H1 (cell line): ENCODE measurements at regions not wholly inside any gene's neighbourhood (a gene's known extent, or its start where the extent isn't known, plus 50 kb on each side); places are given as distances from the start of the nearest gene placed in this dataset.
A peak's percentile ranks its signal among the peaks of the same experiment; 100 is the strongest.

Source experiments
- CTCF ChIA-PET: fragments of 300-600 bp; sonication (Branson Sonifier 250); formaldehyde crosslinking; loops from one replicate; lab custom pipeline; 2021; ENCODE audit not compliant: partially characterized antibody; lab: Charles Lee
- POLR2A ChIA-PET: fragments of 300-600 bp; sonication (Branson Sonifier 250); formaldehyde crosslinking; loops from one replicate; lab custom pipeline; 2021; ENCODE audit warnings: inconsistent platforms; ENCODE audit not compliant: partially characterized antibody; lab: Charles Lee
- DNase-seq, 2 experiments: peaks; one replicate each; pipeline versions ENCODE4 v3.0.0 to v3.0.0-alpha.2; 2010 to 2022; ENCODE audit warnings: low spot score in 2 of 2, low read depth in 1 of 2, mixed read lengths in 1 of 2
- FAIRE-seq: peaks from 2 replicates; lab custom pipeline; 2011; peaks lifted over from hg19 to GRCh38; lab: Jason Lieb, UNC
- H2AFZ ChIP-seq: 2 replicates; pipeline ENCODE4 v1.8.1; 2012; ENCODE audit warnings: low read length, inconsistent platforms
- H2AK5ac ChIP-seq: 2 replicates; pipeline ENCODE4 v1.6.1; 2013; ENCODE audit warnings: low read depth, low read length
- H2BK120ac ChIP-seq: replicated peaks from 2 replicates; pipeline ENCODE3; 2013; ENCODE audit warnings: low read depth, low read length, inconsistent platforms
- H2BK12ac ChIP-seq: 2 replicates; pipeline ENCODE4 v1.6.1; 2013; ENCODE audit warnings: low read depth, low read length
- H2BK15ac ChIP-seq: 2 replicates; pipeline ENCODE4 v1.6.1; 2013; ENCODE audit warnings: low read length
- H2BK20ac ChIP-seq: 2 replicates; pipeline ENCODE4 v1.6.1; 2013; ENCODE audit warnings: low read length
- H2BK5ac ChIP-seq: 2 replicates; pipeline ENCODE4 v1.6.1; 2013; ENCODE audit warnings: low read depth, low read length
- H3K14ac ChIP-seq: 2 replicates; pipeline ENCODE4 v1.6.1; 2013; ENCODE audit warnings: inconsistent platforms; ENCODE audit not compliant: insufficient read length
- H3K18ac ChIP-seq: 2 replicates; pipeline ENCODE4 v1.6.1; 2013; ENCODE audit warnings: low read length; ENCODE audit errors: extremely low read depth
- H3K23ac ChIP-seq: 2 replicates; pipeline ENCODE4 v1.6.1; 2013; ENCODE audit warnings: inconsistent platforms; ENCODE audit not compliant: insufficient read length
- H3K23me2 ChIP-seq: 2 replicates; pipeline ENCODE4 v1.6.1; 2013; ENCODE audit warnings: low read depth, low read length
- H3K27ac ChIP-seq: 2 replicates; pipeline ENCODE4 v1.6.1; 2011; ENCODE audit warnings: low read depth, low read length, inconsistent platforms
- H3K27me3 ChIP-seq, 4 experiments: replicated peaks in 1 of 4; 1 replicate in 1 of 4; 2 replicates in 3 of 4; pipeline versions ENCODE4 v1.6.1 to v1.8.1; 2011 to 2013; ENCODE audit warnings: low read length in 3 of 4, mild to moderate bottlenecking in 3 of 4, inconsistent platforms in 2 of 4, mixed read lengths in 2 of 4, moderate library complexity in 1 of 4; ENCODE audit not compliant: control insufficient read depth in 3 of 4, insufficient read depth in 3 of 4; ENCODE audit errors: extremely low read depth in 1 of 4
- H3K36me3 ChIP-seq, 4 experiments: 2 replicates each; pipeline versions ENCODE4 v1.6.1 to v1.8.1; 2011 to 2013; ENCODE audit warnings: mild to moderate bottlenecking in 4 of 4, low read length in 3 of 4, moderate library complexity in 2 of 4, control low read depth in 1 of 4, inconsistent platforms in 1 of 4; ENCODE audit not compliant: insufficient read depth in 4 of 4, control insufficient read depth in 2 of 4
- H3K4ac ChIP-seq: replicated peaks from 2 replicates; pipeline ENCODE3; 2013; ENCODE audit warnings: low read length, low read depth, mixed read lengths, inconsistent platforms; ENCODE audit not compliant: insufficient read length
- H3K4me1 ChIP-seq, 4 experiments: replicated peaks in 1 of 4; 1 replicate in 1 of 4; 2 replicates in 3 of 4; pipeline versions ENCODE4 v1.6.1 to v1.8.1; 2011 to 2013; ENCODE audit warnings: low read length in 3 of 4, inconsistent platforms in 2 of 4, mixed read lengths in 1 of 4; ENCODE audit not compliant: insufficient read depth in 4 of 4, control insufficient read depth in 3 of 4
- H3K4me2 ChIP-seq, 2 experiments: 2 replicates each; pipeline versions ENCODE4 v1.6.1 to v1.8.1; 2011 to 2013; ENCODE audit warnings: low read depth in 2 of 2, low read length in 2 of 2, control low read depth in 1 of 2, inconsistent platforms in 1 of 2, mild to moderate bottlenecking in 1 of 2; ENCODE audit not compliant: insufficient read depth in 1 of 2
- H3K4me3 ChIP-seq, 4 experiments: fragments of 200-600, 300-600 bp in 1 of 4; sonication (generic), shearing (Covaris generic), sonication (Bioruptor Twin) in 1 of 4; 2 replicates each; pipeline versions ENCODE4 v1.5.1 to v1.8.1; 2011 to 2016; ENCODE audit warnings: low read length in 4 of 4, low read depth in 3 of 4, control low read depth in 2 of 4, inconsistent platforms in 2 of 4, mild to moderate bottlenecking in 2 of 4, mixed read lengths in 1 of 4, moderate library complexity in 1 of 4; ENCODE audit not compliant: insufficient read depth in 2 of 4; ENCODE audit errors: extremely low read depth in 1 of 4
- H3K56ac ChIP-seq: replicated peaks from 2 replicates; pipeline ENCODE3; 2013; ENCODE audit warnings: low read depth, mild to moderate bottlenecking, mixed read lengths, low read length, inconsistent platforms; ENCODE audit not compliant: insufficient read length
- H3K79me1 ChIP-seq: 2 replicates; pipeline ENCODE4 v1.6.1; 2013; ENCODE audit warnings: low read depth, low read length, control low read depth
- H3K79me2 ChIP-seq, 2 experiments: 2 replicates each; pipeline versions ENCODE4 v1.6.1 to v1.8.1; 2012 to 2013; ENCODE audit warnings: low read length in 2 of 2, mild to moderate bottlenecking in 2 of 2, inconsistent platforms in 1 of 2; ENCODE audit not compliant: insufficient read depth in 2 of 2, control insufficient read depth in 1 of 2
- H3K9ac ChIP-seq, 4 experiments: replicated peaks in 1 of 4; 1 replicate in 1 of 4; 2 replicates in 3 of 4; pipeline versions ENCODE4 v1.6.1 to v1.8.1; 2011 to 2013; ENCODE audit warnings: low read depth in 3 of 4, low read length in 3 of 4, control low read depth in 2 of 4, mild to moderate bottlenecking in 2 of 4, moderate library complexity in 2 of 4, inconsistent platforms in 1 of 4; ENCODE audit errors: extremely low read depth in 1 of 4
- H3K9me3 ChIP-seq, 2 experiments: 2 replicates each; pipeline versions ENCODE4 v1.6.1 to v1.8.1; 2012 to 2013; ENCODE audit warnings: mild to moderate bottlenecking in 2 of 2, moderate library complexity in 2 of 2, control low read depth in 1 of 2, inconsistent platforms in 1 of 2, low read depth in 1 of 2, low read length in 1 of 2, mixed read lengths in 1 of 2; ENCODE audit not compliant: insufficient read depth in 2 of 2
- H4K20me1 ChIP-seq, 2 experiments: replicated peaks in 1 of 2; 2 replicates each; pipeline versions ENCODE3 to v1.8.1; 2011 to 2013; ENCODE audit warnings: inconsistent platforms in 2 of 2, low read length in 2 of 2, mild to moderate bottlenecking in 1 of 2; ENCODE audit not compliant: insufficient read depth in 2 of 2, control insufficient read depth in 1 of 2
- H4K5ac ChIP-seq: 2 replicates; pipeline ENCODE4 v1.6.1; 2013; ENCODE audit warnings: low read length, low read depth, mixed read lengths, inconsistent platforms; ENCODE audit not compliant: insufficient read length
- H4K8ac ChIP-seq: 2 replicates; pipeline ENCODE4 v1.8.0; 2013; ENCODE audit warnings: mild to moderate bottlenecking, moderate library complexity, low read length, inconsistent platforms; ENCODE audit not compliant: insufficient read depth; ENCODE audit errors: extremely low read depth
- H4K91ac ChIP-seq: replicated peaks from 2 replicates; pipeline ENCODE3; 2013; ENCODE audit warnings: low read length, mixed read lengths, inconsistent platforms; ENCODE audit not compliant: insufficient read length
- CEBPB ChIP-seq: IDR thresholded peaks from 2 replicates; pipeline ENCODE4 v1.6.1; 2012; ENCODE audit warnings: low read depth, low read length
- CTCF ChIP-seq, 3 experiments: IDR thresholded peaks; 1 replicate in 2 of 3; 2 replicates in 1 of 3; pipeline versions ENCODE4 v1.5.1 to v1.6.1; 2011; ENCODE audit warnings: low read length in 3 of 3, mild to moderate bottlenecking in 3 of 3, inconsistent platforms in 2 of 3, low read depth in 1 of 3, moderate library complexity in 1 of 3; ENCODE audit not compliant: insufficient read depth in 1 of 3; ENCODE audit errors: control extremely low read depth in 1 of 3
- RAD21 ChIP-seq, 2 experiments: IDR thresholded peaks in 1 of 2; conservative IDR thresholded peaks in 1 of 2; 2 replicates each; pipeline ENCODE4 v1.6.1; 2011; ENCODE audit warnings: low read depth in 2 of 2, low read length in 2 of 2, improper control_type of control experiment in 1 of 2, inconsistent platforms in 1 of 2, mild to moderate bottlenecking in 1 of 2, moderate library complexity in 1 of 2
- SUZ12 ChIP-seq: fragments of 200-600 bp; sonication (generic); IDR thresholded peaks from 2 replicates; pipeline ENCODE4 v1.6.1; 2012; ENCODE audit warnings: mild to moderate bottlenecking, inconsistent platforms, low read length, moderate library complexity, mixed read lengths
- WGBS, 2 experiments: shearing (Covaris generic) in 1 of 2; methylation state at CpG; one replicate each; pipeline versions ENCODE4 v1.1.6 to v1.1.7; 2013 to 2015; ENCODE audit warnings: low lambda C conversion rate in 2 of 2, mixed read lengths in 2 of 2, inconsistent platforms in 1 of 2, low coverage in 1 of 2, missing lambda C conversion rate in 1 of 2; ENCODE audit not compliant: insufficient replicate concordance in 2 of 2, insufficient coverage in 1 of 2, insufficient read length in 1 of 2; ENCODE audit errors: extremely low coverage in 1 of 2, missing lambda C conversion rate in 1 of 2; 5-methylcytosine and 5-hydroxymethylcytosine counted together

- no peak overlapping the region for H3K14ac ChIP-seq
- no peak overlapping the region for H3K18ac ChIP-seq
- H3K23ac ChIP-seq: no peak overlapping the region
- FAIRE-seq: peak; percentile 28
- no peak overlapping the region for H2AK5ac ChIP-seq
- H3K27me3 ChIP-seq: no peaks in the 10 kb centered on the region; a peak in 1 of 7 replicates
- H3K9me3 ChIP-seq: peaks cover 31 to 33% of the 10 kb centered on the region in 2 experiments
- peak in 1 of 2 experiments; percentile 22; a peak in 1 of 4 replicates for TF ChIP-seq RAD21 (IDR thresholded peaks at IDR 0.05 in 1 of 2, conservative IDR thresholded peaks at IDR 0.05 in 1 of 2; ENCODE audit: low read depth in 2 of 2, low read length in 2 of 2)
- TF ChIP-seq SUZ12: no peak
- TF ChIP-seq CEBPB: no peak
- peak; percentile 41 to 73 (median 58); a peak in 3 of 4 replicates for TF ChIP-seq CTCF (IDR thresholded peaks at IDR 0.05; ENCODE audit: control extremely low read depth in 1 of 3, insufficient read depth in 1 of 3, low read depth in 1 of 3, low read length in 3 of 3)
- TF ChIP-seq, all 59 proteins: peak for 2
- H4K5ac ChIP-seq: no peak overlapping the region
- H3K56ac ChIP-seq: no peak overlapping the region
- CTCF ChIA-PET: interaction anchor here (0.6 to 2.3 kb wide), 25 partner anchors 8 to 112 kb away, joined by 3 to 11 read pairs (median 4); no protein-coding TSS in a partner anchor
- H2BK5ac ChIP-seq: no peak overlapping the region
- 67% methylated on average over 2 of the region's 2 CpGs; no CpG with 5 or more reads in 1 of the 2 experiments for WGBS, 2 experiments
- H4K20me1 ChIP-seq: no peaks in the 10 kb centered on the region
- H3K4ac ChIP-seq: no peak overlapping the region
- H2BK12ac ChIP-seq: no peak overlapping the region
- no peak overlapping the region for H3K4me3 ChIP-seq
- H4K91ac ChIP-seq: no peak overlapping the region
- H3K23me2 ChIP-seq: no peaks in the 10 kb centered on the region; the same call in 1 of the 2 replicates
- H3K79me1 ChIP-seq: no peaks in the 10 kb centered on the region
- H3K36me3 ChIP-seq: peaks cover 0 to 9% (median 0%) of the 10 kb centered on the region in 4 experiments; a peak in 2 of 8 replicates
- H3K27ac ChIP-seq: no peak overlapping the region
- H3K4me1 ChIP-seq: no peaks in the 10 kb centered on the region; a peak in 1 of 7 replicates
- H2BK20ac ChIP-seq: no peak overlapping the region
- DNase-seq: no peak
- H2BK120ac ChIP-seq: no peak overlapping the region
- H4K8ac ChIP-seq: no peak overlapping the region
- H3K79me2 ChIP-seq: no peaks in the 10 kb centered on the region
- H3K9ac ChIP-seq: no peak overlapping the region
- H3K4me2 ChIP-seq: no peak overlapping the region
- H2AFZ ChIP-seq: no peak overlapping the region
- POLR2A ChIA-PET: no interaction called here
- H2BK15ac ChIP-seq: no peak overlapping the region
Measured at GRCh38 chr4:4726051-4726450, 133.4 kb upstream of the MSX1 start.
